Thyroid gland (tissue), 4 donors: ENCODE measurements at regions not wholly inside any gene's neighbourhood (a gene's known extent, or its start where the extent isn't known, plus 50 kb on each side); places are given as distances from the start of the nearest gene placed in this dataset.

ENCODE experiments used
- DNase-seq, 2 donors: peaks; one replicate each; pipeline ENCODE4 v3.0.0-alpha.2; 2019
- H3K27ac ChIP-seq, 3 donors: fragments of 200-600 bp; sonication (generic); 1 replicate in 2 of 3; 2 replicates in 1 of 3; pipeline ENCODE4 v1.5.1; 2016 to 2019; ENCODE audit warnings: mild to moderate bottlenecking in 1 of 3, moderate library complexity in 1 of 3
- H3K27me3 ChIP-seq: fragments of 200-600 bp; sonication (generic); one replicate; pipeline ENCODE4 v1.5.1; 2019
- H3K36me3 ChIP-seq, 2 donors: fragments of 200-600 bp; sonication (generic); one replicate each; pipeline ENCODE4 v1.5.1; 2016 to 2019
- H3K4me1 ChIP-seq, 2 donors: fragments of 200-600 bp; sonication (generic); one replicate each; pipeline ENCODE4 v1.5.1; 2017 to 2019
- H3K4me3 ChIP-seq, 3 donors: fragments of 200-600 bp; sonication (generic); replicated peaks in 1 of 3; 1 replicate in 2 of 3; 2 replicates in 1 of 3; pipeline ENCODE4 v1.5.1; 2016; ENCODE audit warnings: mild to moderate bottlenecking in 1 of 3
- H3K9me3 ChIP-seq: fragments of 200-600 bp; sonication (generic); one replicate; pipeline ENCODE4 v1.5.1; 2017
- POLR2A ChIP-seq, 2 donors: fragments of 450-650 bp; IDR thresholded peaks; one replicate each; pipeline ENCODE4 v1.6.1; 2017; ENCODE audit warnings: antibody characterized with exemption in 2 of 2, mild to moderate bottlenecking in 2 of 2, moderate library complexity in 1 of 2
- WGBS, 2 donors: methylation state at CpG; one replicate each; pipeline ENCODE4 v1.1.5; 2017; 5-methylcytosine and 5-hydroxymethylcytosine counted together
- intact Hi-C: fragments of 100-400 bp; cut with DNase I; formaldehyde crosslinking; loops from one replicate; pipeline ENCODE4 v1.15.1; 2023
- TF ChIP-seq, protein P1 (sequence below), 6 experiments: fragments of 200-600 bp in 3 of 6; fragments of 450-650 bp in 3 of 6; sonication (generic) in 3 of 6; IDR thresholded peaks; one replicate each; pipeline ENCODE4 v1.5.1; 2016 to 2019; ENCODE audit warnings: antibody characterized with exemption in 6 of 6, mild to moderate bottlenecking in 2 of 6, inconsistent platforms in 1 of 6, moderate library complexity in 1 of 6

DNA sequence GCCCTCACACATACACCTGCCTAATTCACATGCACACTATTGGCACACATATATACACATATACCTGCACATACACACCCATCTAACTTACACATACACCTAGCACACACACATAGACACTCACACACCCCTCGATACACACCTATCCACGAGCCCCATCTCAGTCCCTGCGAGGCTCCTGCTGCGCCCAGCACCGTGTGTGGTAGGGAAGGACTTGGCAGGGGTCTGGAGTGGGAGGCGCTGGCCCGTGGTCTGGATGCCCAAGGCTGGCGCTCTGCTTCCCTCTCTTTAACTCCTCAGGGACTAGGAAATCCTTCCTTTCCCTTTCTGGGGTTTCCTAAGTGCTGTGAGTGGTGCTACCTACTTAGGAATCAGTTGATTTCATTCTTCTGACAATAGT is 202.7 kb downstream of the UQCRFS1 start:
- no peaks in the 10 kb centered on the region for H3K36me3 ChIP-seq
- 40 to 67% methylated on average over 8 of the region's 8 CpGs for WGBS, 2 donors
- no peaks in the 10 kb centered on the region for H3K27me3 ChIP-seq
- no peak for DNase-seq
- intact Hi-C loops: no loop called here
- no peak overlapping the region for H3K27ac ChIP-seq
- no peak overlapping the region for H3K4me3 ChIP-seq
- TF ChIP-seq, protein P1, sequence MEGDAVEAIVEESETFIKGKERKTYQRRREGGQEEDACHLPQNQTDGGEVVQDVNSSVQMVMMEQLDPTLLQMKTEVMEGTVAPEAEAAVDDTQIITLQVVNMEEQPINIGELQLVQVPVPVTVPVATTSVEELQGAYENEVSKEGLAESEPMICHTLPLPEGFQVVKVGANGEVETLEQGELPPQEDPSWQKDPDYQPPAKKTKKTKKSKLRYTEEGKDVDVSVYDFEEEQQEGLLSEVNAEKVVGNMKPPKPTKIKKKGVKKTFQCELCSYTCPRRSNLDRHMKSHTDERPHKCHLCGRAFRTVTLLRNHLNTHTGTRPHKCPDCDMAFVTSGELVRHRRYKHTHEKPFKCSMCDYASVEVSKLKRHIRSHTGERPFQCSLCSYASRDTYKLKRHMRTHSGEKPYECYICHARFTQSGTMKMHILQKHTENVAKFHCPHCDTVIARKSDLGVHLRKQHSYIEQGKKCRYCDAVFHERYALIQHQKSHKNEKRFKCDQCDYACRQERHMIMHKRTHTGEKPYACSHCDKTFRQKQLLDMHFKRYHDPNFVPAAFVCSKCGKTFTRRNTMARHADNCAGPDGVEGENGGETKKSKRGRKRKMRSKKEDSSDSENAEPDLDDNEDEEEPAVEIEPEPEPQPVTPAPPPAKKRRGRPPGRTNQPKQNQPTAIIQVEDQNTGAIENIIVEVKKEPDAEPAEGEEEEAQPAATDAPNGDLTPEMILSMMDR (IDR thresholded peaks at IDR 0.05): no peak
- no peak for TF ChIP-seq POLR2A (IDR thresholded peaks at IDR 0.05)
- H3K4me1 ChIP-seq: no peaks in the 10 kb centered on the region
- no peaks in the 10 kb centered on the region for H3K9me3 ChIP-seq

DNA sequence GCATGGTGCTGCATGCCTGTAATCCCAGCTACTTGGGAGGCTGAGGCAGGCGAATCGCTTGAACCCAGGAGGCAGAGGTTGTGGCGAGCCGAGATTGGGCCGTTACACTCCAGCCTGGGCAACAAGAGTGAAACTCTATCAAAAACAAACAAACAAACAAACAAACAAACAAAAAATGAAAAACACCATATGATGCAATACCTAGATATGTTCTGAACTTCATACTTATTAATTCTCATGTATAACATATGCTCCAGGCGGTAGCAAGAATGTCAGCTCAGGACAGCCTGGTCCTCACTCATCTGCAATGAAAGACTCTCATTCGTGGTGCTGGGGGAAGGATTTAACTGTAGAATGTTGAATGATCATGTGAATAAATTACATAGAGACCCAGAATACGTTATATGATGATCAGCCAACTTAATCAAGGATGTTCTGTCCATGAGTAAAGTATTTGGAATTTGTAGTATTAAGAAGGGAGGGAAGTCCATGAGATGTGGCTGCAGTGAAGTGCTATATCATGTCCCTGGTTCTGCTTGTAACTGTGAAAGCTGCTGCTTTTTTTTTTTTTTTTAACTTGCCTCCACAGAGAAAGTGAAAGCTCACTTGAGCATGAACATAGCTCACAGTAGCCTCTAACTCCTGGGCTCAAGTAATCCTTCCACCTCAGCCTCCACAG is 206.8 kb downstream of the UQCRFS1 start:
- WGBS, 2 donors: 91% methylated on average over 8 of the region's 8 CpGs
- no peak for TF ChIP-seq POLR2A (IDR thresholded peaks at IDR 0.05)
- TF ChIP-seq, protein P1 (IDR thresholded peaks at IDR 0.05): no peak
- DNase-seq: no peak
- intact Hi-C loops: no loop called here
- no peaks in the 10 kb centered on the region for H3K36me3 ChIP-seq
- H3K4me1 ChIP-seq: peaks cover 6 to 7% of the 10 kb centered on the region in 2 donors
- no peaks in the 10 kb centered on the region for H3K27me3 ChIP-seq
- H3K27ac ChIP-seq: no peak overlapping the region
- H3K9me3 ChIP-seq: no peaks in the 10 kb centered on the region
- no peak overlapping the region for H3K4me3 ChIP-seq

DNA sequence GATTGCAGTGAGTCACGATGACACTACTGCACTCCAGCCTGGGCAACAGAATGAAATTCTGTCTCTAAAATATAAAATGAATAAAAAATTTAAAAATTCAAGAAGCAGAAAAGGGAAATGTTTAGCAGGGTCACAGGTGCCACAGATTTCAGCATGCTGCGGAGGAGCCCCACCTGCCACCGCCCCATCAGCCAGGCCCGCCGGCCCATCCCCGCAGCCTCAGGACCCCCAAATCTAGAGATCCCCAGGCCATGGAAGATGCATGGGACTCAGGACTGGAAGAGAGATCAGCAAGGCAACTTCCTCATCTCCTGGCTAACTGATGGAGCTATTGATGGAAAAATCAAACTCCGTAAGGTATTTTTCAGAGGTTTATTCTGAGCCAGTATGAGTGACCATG is 208.2 kb downstream of the UQCRFS1 start:
- Histone ChIP-seq H3K27me3 (no peaks in the 10 kb centered on the region), H3K36me3 (no peaks in the 10 kb centered on the region), H3K4me1 (peaks cover 8 to 11% of the 10 kb centered on the region in 2 donors), H3K9me3 (no peaks in the 10 kb centered on the region), H3K27ac (no peak overlapping the region), H3K4me3 (no peak overlapping the region)
- WGBS, 2 donors: 92 to 96% methylated on average over 7 of the region's 7 CpGs
- TF ChIP-seq POLR2A (IDR thresholded peaks at IDR 0.05): no peak
- TF ChIP-seq, protein P1 (IDR thresholded peaks at IDR 0.05): no peak
- intact Hi-C loops: no loop called here
- DNase-seq: no peak

GRCh38 chr19:29003641-29004409 is 209.1 kb downstream of the UQCRFS1 start:
- 80 to 84% methylated on average over 5 to 7 of the region's 7 CpGs for WGBS, 2 donors
- Histone ChIP-seq H3K27ac (no peak overlapping the region), H3K4me1 (peaks cover 8 to 11% of the 10 kb centered on the region in 2 donors), H3K9me3 (no peaks in the 10 kb centered on the region), H3K36me3 (no peaks in the 10 kb centered on the region), H3K27me3 (no peaks in the 10 kb centered on the region), H3K4me3 (no peak overlapping the region)
- intact Hi-C loops: no loop called here
- no peak for TF ChIP-seq POLR2A (IDR thresholded peaks at IDR 0.05)
- TF ChIP-seq, protein P1 (IDR thresholded peaks at IDR 0.05): no peak
- DNase-seq: no peak

DNA sequence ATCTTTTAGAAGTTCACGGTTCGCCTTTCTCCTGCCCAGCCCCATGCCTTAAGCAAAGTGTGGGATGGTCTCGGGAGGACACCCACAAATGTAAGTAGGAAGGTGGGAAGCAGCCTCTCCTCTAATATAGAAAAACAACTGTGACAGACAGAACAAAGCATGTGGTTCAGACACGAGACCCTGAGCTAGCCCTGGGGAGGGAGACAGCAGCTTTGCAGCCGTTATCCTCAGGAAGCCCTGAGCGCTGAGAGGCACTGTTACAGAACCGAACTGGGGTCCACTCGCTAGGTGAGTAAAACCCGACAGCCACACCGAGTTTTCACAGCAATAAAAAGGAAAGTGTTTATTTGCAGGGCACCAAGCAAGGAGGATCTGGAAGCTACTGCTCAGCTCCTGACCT is 210.6 kb downstream of the UQCRFS1 start:
- Histone ChIP-seq H3K27me3 (no peaks in the 10 kb centered on the region), H3K27ac (no peak overlapping the region), H3K9me3 (no peaks in the 10 kb centered on the region), H3K4me3 (no peak overlapping the region), H3K4me1 (peaks cover 8 to 11% of the 10 kb centered on the region in 2 donors), H3K36me3 (no peaks in the 10 kb centered on the region)
- TF ChIP-seq, protein P1 (IDR thresholded peaks at IDR 0.05): no peak
- TF ChIP-seq POLR2A (IDR thresholded peaks at IDR 0.05): no peak
- no peak for DNase-seq
- intact Hi-C loops: no loop called here
- 75 to 79% methylated on average over 10 of the region's 10 CpGs for WGBS, 2 donors
